H1 (cell line): ENCODE measurements at regions not wholly inside any gene's neighbourhood (a gene's known extent, or its start where the extent isn't known, plus 50 kb on each side); places are given as distances from the start of the nearest gene placed in this dataset.

ENCODE experiments used
- CTCF ChIA-PET: fragments of 300-600 bp; sonication (Branson Sonifier 250); formaldehyde crosslinking; loops from one replicate; lab custom pipeline; 2021; ENCODE audit not compliant: partially characterized antibody; lab: Charles Lee
- POLR2A ChIA-PET: fragments of 300-600 bp; sonication (Branson Sonifier 250); formaldehyde crosslinking; loops from one replicate; lab custom pipeline; 2021; ENCODE audit warnings: inconsistent platforms; ENCODE audit not compliant: partially characterized antibody; lab: Charles Lee
- DNase-seq, 2 experiments: peaks; one replicate each; pipeline versions ENCODE4 v3.0.0 to v3.0.0-alpha.2; 2010 to 2022; ENCODE audit warnings: low spot score in 2 of 2, low read depth in 1 of 2, mixed read lengths in 1 of 2
- FAIRE-seq: peaks from 2 replicates; lab custom pipeline; 2011; peaks lifted over from hg19 to GRCh38; lab: Jason Lieb, UNC
- H2AFZ ChIP-seq: 2 replicates; pipeline ENCODE4 v1.8.1; 2012; ENCODE audit warnings: low read length, inconsistent platforms
- H2AK5ac ChIP-seq: 2 replicates; pipeline ENCODE4 v1.6.1; 2013; ENCODE audit warnings: low read depth, low read length
- H2BK120ac ChIP-seq: replicated peaks from 2 replicates; pipeline ENCODE3; 2013; ENCODE audit warnings: low read depth, low read length, inconsistent platforms
- H2BK12ac ChIP-seq: 2 replicates; pipeline ENCODE4 v1.6.1; 2013; ENCODE audit warnings: low read depth, low read length
- H2BK15ac ChIP-seq: 2 replicates; pipeline ENCODE4 v1.6.1; 2013; ENCODE audit warnings: low read length
- H2BK20ac ChIP-seq: 2 replicates; pipeline ENCODE4 v1.6.1; 2013; ENCODE audit warnings: low read length
- H2BK5ac ChIP-seq: 2 replicates; pipeline ENCODE4 v1.6.1; 2013; ENCODE audit warnings: low read depth, low read length
- H3K14ac ChIP-seq: 2 replicates; pipeline ENCODE4 v1.6.1; 2013; ENCODE audit warnings: inconsistent platforms; ENCODE audit not compliant: insufficient read length
- H3K18ac ChIP-seq: 2 replicates; pipeline ENCODE4 v1.6.1; 2013; ENCODE audit warnings: low read length; ENCODE audit errors: extremely low read depth
- H3K23ac ChIP-seq: 2 replicates; pipeline ENCODE4 v1.6.1; 2013; ENCODE audit warnings: inconsistent platforms; ENCODE audit not compliant: insufficient read length
- H3K23me2 ChIP-seq: 2 replicates; pipeline ENCODE4 v1.6.1; 2013; ENCODE audit warnings: low read depth, low read length
- H3K27ac ChIP-seq: 2 replicates; pipeline ENCODE4 v1.6.1; 2011; ENCODE audit warnings: low read depth, low read length, inconsistent platforms
- H3K27me3 ChIP-seq, 4 experiments: replicated peaks in 1 of 4; 1 replicate in 1 of 4; 2 replicates in 3 of 4; pipeline versions ENCODE4 v1.6.1 to v1.8.1; 2011 to 2013; ENCODE audit warnings: low read length in 3 of 4, mild to moderate bottlenecking in 3 of 4, inconsistent platforms in 2 of 4, mixed read lengths in 2 of 4, moderate library complexity in 1 of 4; ENCODE audit not compliant: control insufficient read depth in 3 of 4, insufficient read depth in 3 of 4; ENCODE audit errors: extremely low read depth in 1 of 4
- H3K36me3 ChIP-seq, 4 experiments: 2 replicates each; pipeline versions ENCODE4 v1.6.1 to v1.8.1; 2011 to 2013; ENCODE audit warnings: mild to moderate bottlenecking in 4 of 4, low read length in 3 of 4, moderate library complexity in 2 of 4, control low read depth in 1 of 4, inconsistent platforms in 1 of 4; ENCODE audit not compliant: insufficient read depth in 4 of 4, control insufficient read depth in 2 of 4
- H3K4ac ChIP-seq: replicated peaks from 2 replicates; pipeline ENCODE3; 2013; ENCODE audit warnings: low read length, low read depth, mixed read lengths, inconsistent platforms; ENCODE audit not compliant: insufficient read length
- H3K4me1 ChIP-seq, 4 experiments: replicated peaks in 1 of 4; 1 replicate in 1 of 4; 2 replicates in 3 of 4; pipeline versions ENCODE4 v1.6.1 to v1.8.1; 2011 to 2013; ENCODE audit warnings: low read length in 3 of 4, inconsistent platforms in 2 of 4, mixed read lengths in 1 of 4; ENCODE audit not compliant: insufficient read depth in 4 of 4, control insufficient read depth in 3 of 4
- H3K4me2 ChIP-seq, 2 experiments: 2 replicates each; pipeline versions ENCODE4 v1.6.1 to v1.8.1; 2011 to 2013; ENCODE audit warnings: low read depth in 2 of 2, low read length in 2 of 2, control low read depth in 1 of 2, inconsistent platforms in 1 of 2, mild to moderate bottlenecking in 1 of 2; ENCODE audit not compliant: insufficient read depth in 1 of 2
- H3K4me3 ChIP-seq, 4 experiments: fragments of 200-600, 300-600 bp in 1 of 4; sonication (generic), shearing (Covaris generic), sonication (Bioruptor Twin) in 1 of 4; 2 replicates each; pipeline versions ENCODE4 v1.5.1 to v1.8.1; 2011 to 2016; ENCODE audit warnings: low read length in 4 of 4, low read depth in 3 of 4, control low read depth in 2 of 4, inconsistent platforms in 2 of 4, mild to moderate bottlenecking in 2 of 4, mixed read lengths in 1 of 4, moderate library complexity in 1 of 4; ENCODE audit not compliant: insufficient read depth in 2 of 4; ENCODE audit errors: extremely low read depth in 1 of 4
- H3K56ac ChIP-seq: replicated peaks from 2 replicates; pipeline ENCODE3; 2013; ENCODE audit warnings: low read depth, mild to moderate bottlenecking, mixed read lengths, low read length, inconsistent platforms; ENCODE audit not compliant: insufficient read length
- H3K79me1 ChIP-seq: 2 replicates; pipeline ENCODE4 v1.6.1; 2013; ENCODE audit warnings: low read depth, low read length, control low read depth
- H3K79me2 ChIP-seq, 2 experiments: 2 replicates each; pipeline versions ENCODE4 v1.6.1 to v1.8.1; 2012 to 2013; ENCODE audit warnings: low read length in 2 of 2, mild to moderate bottlenecking in 2 of 2, inconsistent platforms in 1 of 2; ENCODE audit not compliant: insufficient read depth in 2 of 2, control insufficient read depth in 1 of 2
- H3K9ac ChIP-seq, 4 experiments: replicated peaks in 1 of 4; 1 replicate in 1 of 4; 2 replicates in 3 of 4; pipeline versions ENCODE4 v1.6.1 to v1.8.1; 2011 to 2013; ENCODE audit warnings: low read depth in 3 of 4, low read length in 3 of 4, control low read depth in 2 of 4, mild to moderate bottlenecking in 2 of 4, moderate library complexity in 2 of 4, inconsistent platforms in 1 of 4; ENCODE audit errors: extremely low read depth in 1 of 4
- H3K9me3 ChIP-seq, 2 experiments: 2 replicates each; pipeline versions ENCODE4 v1.6.1 to v1.8.1; 2012 to 2013; ENCODE audit warnings: mild to moderate bottlenecking in 2 of 2, moderate library complexity in 2 of 2, control low read depth in 1 of 2, inconsistent platforms in 1 of 2, low read depth in 1 of 2, low read length in 1 of 2, mixed read lengths in 1 of 2; ENCODE audit not compliant: insufficient read depth in 2 of 2
- H4K20me1 ChIP-seq, 2 experiments: replicated peaks in 1 of 2; 2 replicates each; pipeline versions ENCODE3 to v1.8.1; 2011 to 2013; ENCODE audit warnings: inconsistent platforms in 2 of 2, low read length in 2 of 2, mild to moderate bottlenecking in 1 of 2; ENCODE audit not compliant: insufficient read depth in 2 of 2, control insufficient read depth in 1 of 2
- H4K5ac ChIP-seq: 2 replicates; pipeline ENCODE4 v1.6.1; 2013; ENCODE audit warnings: low read length, low read depth, mixed read lengths, inconsistent platforms; ENCODE audit not compliant: insufficient read length
- H4K8ac ChIP-seq: 2 replicates; pipeline ENCODE4 v1.8.0; 2013; ENCODE audit warnings: mild to moderate bottlenecking, moderate library complexity, low read length, inconsistent platforms; ENCODE audit not compliant: insufficient read depth; ENCODE audit errors: extremely low read depth
- H4K91ac ChIP-seq: replicated peaks from 2 replicates; pipeline ENCODE3; 2013; ENCODE audit warnings: low read length, mixed read lengths, inconsistent platforms; ENCODE audit not compliant: insufficient read length
- BCL11A ChIP-seq, 2 experiments: IDR thresholded peaks; one replicate each; pipeline ENCODE4 v1.6.1; 2011; ENCODE audit warnings: low read depth in 2 of 2, low read length in 2 of 2, mild to moderate bottlenecking in 2 of 2
- CBX5 ChIP-seq: fragments of 300-800, 300-1000 bp; sonication (generic); IDR thresholded peaks from 2 replicates; pipeline ENCODE4 v1.7.1; 2016; ENCODE audit warnings: antibody characterized with exemption, low read length, low read depth
- EGR1 ChIP-seq: IDR thresholded peaks from 2 replicates; pipeline ENCODE4 v1.6.1; 2011; ENCODE audit warnings: low read depth, low read length, borderline replicate concordance
- FOSL1 ChIP-seq: IDR thresholded peaks from 2 replicates; pipeline ENCODE4 v1.6.1; 2011; ENCODE audit warnings: mild to moderate bottlenecking, low read depth, low read length, moderate library complexity; ENCODE audit not compliant: insufficient read depth
- HDAC2 ChIP-seq, 2 experiments: fragments of 300-600 bp in 1 of 2; sonication (generic) in 1 of 2; IDR thresholded peaks; 2 replicates each; pipeline ENCODE4 v1.6.1; 2011 to 2012; ENCODE audit warnings: low read depth in 2 of 2, low read length in 2 of 2, mild to moderate bottlenecking in 2 of 2, moderate library complexity in 2 of 2, borderline replicate concordance in 1 of 2, inconsistent platforms in 1 of 2
- NANOG ChIP-seq: IDR thresholded peaks from 2 replicates; pipeline ENCODE4 v1.6.1; 2011; ENCODE audit warnings: low read length, low read depth, mild to moderate bottlenecking, inconsistent platforms; ENCODE audit not compliant: insufficient read depth, poor library complexity, severe bottlenecking
- NRF1 ChIP-seq: IDR thresholded peaks from 2 replicates; pipeline ENCODE4 v1.6.1; 2011; ENCODE audit warnings: mild to moderate bottlenecking, low read depth, low read length, improper control_type of control experiment
- RXRA ChIP-seq: IDR thresholded peaks from 2 replicates; pipeline ENCODE4 v1.6.1; 2011; ENCODE audit warnings: low read depth, mild to moderate bottlenecking, low read length, moderate library complexity; ENCODE audit not compliant: insufficient read depth
- SIN3A ChIP-seq, 2 experiments: IDR thresholded peaks in 1 of 2; conservative IDR thresholded peaks in 1 of 2; 2 replicates each; pipeline ENCODE4 v1.6.1; 2011 to 2012; ENCODE audit warnings: low read length in 2 of 2, improper control_type of control experiment in 1 of 2, low read depth in 1 of 2, mild to moderate bottlenecking in 1 of 2
- SIX5 ChIP-seq: IDR thresholded peaks from 2 replicates; pipeline ENCODE4 v1.6.1; 2011; ENCODE audit warnings: mild to moderate bottlenecking, low read depth, low read length
- SP1 ChIP-seq: IDR thresholded peaks from 2 replicates; pipeline ENCODE4 v1.6.1; 2011; ENCODE audit warnings: low read depth, low read length
- SP2 ChIP-seq: IDR thresholded peaks from 2 replicates; pipeline ENCODE4 v1.6.1; 2012; ENCODE audit warnings: mild to moderate bottlenecking, low read length, inconsistent platforms
- TAF1 ChIP-seq: IDR thresholded peaks from 2 replicates; pipeline ENCODE4 v1.6.1; 2011; ENCODE audit warnings: mild to moderate bottlenecking, low read depth, low read length
- TAF7 ChIP-seq: optimal IDR thresholded peaks from 2 replicates; pipeline ENCODE3; 2011; ENCODE audit warnings: low read depth, mild to moderate bottlenecking, inconsistent platforms, low read length, moderate library complexity, borderline replicate concordance
- TBP ChIP-seq: IDR thresholded peaks from 2 replicates; pipeline ENCODE4 v1.6.1; 2011; ENCODE audit warnings: low read depth, low read length, improper control_type of control experiment
- WGBS, 2 experiments: shearing (Covaris generic) in 1 of 2; methylation state at CpG; one replicate each; pipeline versions ENCODE4 v1.1.6 to v1.1.7; 2013 to 2015; ENCODE audit warnings: low lambda C conversion rate in 2 of 2, mixed read lengths in 2 of 2, inconsistent platforms in 1 of 2, low coverage in 1 of 2, missing lambda C conversion rate in 1 of 2; ENCODE audit not compliant: insufficient replicate concordance in 2 of 2, insufficient coverage in 1 of 2, insufficient read length in 1 of 2; ENCODE audit errors: extremely low coverage in 1 of 2, missing lambda C conversion rate in 1 of 2; 5-methylcytosine and 5-hydroxymethylcytosine counted together

GRCh38 chr18:2075499-2075898, 495.8 kb downstream of the METTL4 start:
- ChIA-PET POLR2A (no interaction called here), CTCF (interaction anchor here (1.2 kb wide), 1 partner anchor 8 kb away, joined by 5 read pairs; no protein-coding TSS in a partner anchor)
- Histone ChIP-seq H4K5ac (no peak overlapping the region), H3K4me1 (peaks cover 0 to 2% (median 0%) of the 10 kb centered on the region in 4 experiments; a peak in 1 of 7 replicates), H3K56ac (no peak overlapping the region), H3K9me3 (no peaks in the 10 kb centered on the region), H3K27me3 (no peaks in the 10 kb centered on the region), H4K91ac (no peak overlapping the region), H3K23ac (no peak overlapping the region), H3K4me3 (no peak overlapping the region), H2BK15ac (no peak overlapping the region), H3K79me1 (no peaks in the 10 kb centered on the region), H2AFZ (no peak overlapping the region), H2BK20ac (no peak overlapping the region), H3K9ac (no peak overlapping the region), H4K8ac (no peak overlapping the region), H3K79me2 (no peaks in the 10 kb centered on the region), H3K4ac (no peak overlapping the region), H3K23me2 (no peaks in the 10 kb centered on the region), H3K14ac (no peak overlapping the region), H2BK5ac (no peak overlapping the region), H3K36me3 (no peaks in the 10 kb centered on the region), H2BK12ac (no peak overlapping the region), H2AK5ac (no peak overlapping the region), H3K4me2 (no peak overlapping the region), H3K27ac (no peak overlapping the region), H2BK120ac (no peak overlapping the region), H3K18ac (no peak overlapping the region), H4K20me1 (no peaks in the 10 kb centered on the region)
- WGBS, 2 experiments, result 86% methylated on average over 1 of the region's 1 CpG; no CpG with 5 or more reads in 1 of the 2 experiments
- DNase-seq (no peak), FAIRE-seq (no peak)
- TF ChIP-seq SP2, result no peak
- no peak for TF ChIP-seq EGR1
- no peak for TF ChIP-seq NANOG
- no peak for TF ChIP-seq FOSL1
- no peak for TF ChIP-seq TAF7
- TF ChIP-seq TAF1, result no peak
- TF ChIP-seq CBX5, result no peak
- TF ChIP-seq SIN3A (conservative IDR thresholded peaks at IDR 0.05 in 1 of 2, IDR thresholded peaks at IDR 0.05 in 1 of 2; ENCODE audit: low read depth in 1 of 2, low read length in 2 of 2), result no peak
- TF ChIP-seq BCL11A (IDR thresholded peaks at IDR 0.05; ENCODE audit: low read depth in 2 of 2, low read length in 2 of 2), result no peak
- TF ChIP-seq RXRA, result no peak
- no peak for TF ChIP-seq SP1
- TF ChIP-seq HDAC2 (IDR thresholded peaks at IDR 0.05; ENCODE audit: borderline replicate concordance in 1 of 2, low read depth in 2 of 2, low read length in 2 of 2), result no peak
- no peak for TF ChIP-seq SIX5
- TF ChIP-seq TBP, result no peak
- TF ChIP-seq NRF1, result no peak
